CD14-positive monocyte (primary cell): ENCODE measurements at regions not wholly inside any gene's neighbourhood (a gene's known extent, or its start where the extent isn't known, plus 50 kb on each side); places are given as distances from the start of the nearest gene placed in this dataset.
"Not testable (repeated sequence)": the region's sequence is repeated elsewhere in the genome, so short reads cannot be mapped to it uniquely, and the experiment has no call there.

ENCODE experiments used
- DNase-seq, 3 donors: peaks; one replicate each; pipeline ENCODE4 v3.0.0-alpha.2; 2011 to 2022
- H2AFZ ChIP-seq: 2 replicates; pipeline ENCODE4 v1.6.0; 2012; ENCODE audit warnings: mild to moderate bottlenecking, low read depth, low read length, inconsistent platforms; ENCODE audit not compliant: insufficient read depth, poor library complexity, severe bottlenecking
- H3K27ac ChIP-seq, 2 donors: 1 replicate in 1 of 2; 2 replicates in 1 of 2; pipeline ENCODE4 v1.5.1; 2012 to 2013; ENCODE audit warnings: low read length in 2 of 2, control low read depth in 1 of 2, inconsistent platforms in 1 of 2, low read depth in 1 of 2, mild to moderate bottlenecking in 1 of 2
- H3K27me3 ChIP-seq, 2 donors: one replicate each; pipeline versions ENCODE4 v1.6.0 to v1.6.1; 2011 to 2013; ENCODE audit warnings: low read length in 2 of 2; ENCODE audit not compliant: control insufficient read depth in 2 of 2, insufficient read depth in 2 of 2
- H3K36me3 ChIP-seq, 2 donors: replicated peaks in 1 of 2; 1 replicate in 1 of 2; 2 replicates in 1 of 2; pipeline versions ENCODE4 v1.5.1 to v1.6.1; 2012 to 2013; ENCODE audit warnings: low read length in 2 of 2, control low read depth in 1 of 2, inconsistent platforms in 1 of 2, mild to moderate bottlenecking in 1 of 2; ENCODE audit not compliant: insufficient read depth in 2 of 2, control insufficient read depth in 1 of 2
- H3K4me1 ChIP-seq, 2 donors: 1 replicate in 1 of 2; 2 replicates in 1 of 2; pipeline versions ENCODE4 v1.5.1 to v1.6.1; 2012 to 2013; ENCODE audit warnings: low read length in 2 of 2, control low read depth in 1 of 2, inconsistent platforms in 1 of 2, mild to moderate bottlenecking in 1 of 2, moderate library complexity in 1 of 2; ENCODE audit not compliant: insufficient read depth in 2 of 2, control insufficient read depth in 1 of 2
- H3K4me2 ChIP-seq: replicated peaks from 2 replicates; pipeline ENCODE3; 2012; ENCODE audit warnings: low read length, moderate library complexity, mild to moderate bottlenecking; ENCODE audit not compliant: poor library complexity, severe bottlenecking; ENCODE audit errors: extremely low read depth
- H3K4me3 ChIP-seq, 3 experiments: fragments of 200-600 bp in 1 of 3; sonication (generic) in 1 of 3; replicated peaks in 1 of 3; 1 replicate in 2 of 3; 2 replicates in 1 of 3; pipeline ENCODE4 v1.5.1; 2011 to 2013; ENCODE audit warnings: low read length in 3 of 3, mild to moderate bottlenecking in 3 of 3, control low read depth in 2 of 3, low read depth in 2 of 3, inconsistent platforms in 1 of 3, moderate library complexity in 1 of 3
- H3K79me2 ChIP-seq: 2 replicates; pipeline ENCODE4 v1.6.0; 2012; ENCODE audit warnings: mild to moderate bottlenecking, control low read depth, inconsistent platforms, low read length, moderate library complexity; ENCODE audit not compliant: insufficient read depth
- H3K9ac ChIP-seq: 2 replicates; pipeline ENCODE4 v1.6.0; 2017; ENCODE audit warnings: low read length, mild to moderate bottlenecking; ENCODE audit not compliant: insufficient read depth, poor library complexity, severe bottlenecking
- H3K9me3 ChIP-seq, 2 donors: replicated peaks in 1 of 2; 1 replicate in 1 of 2; 2 replicates in 1 of 2; pipeline versions ENCODE4 v1.5.1 to v1.6.1; 2012 to 2013; ENCODE audit warnings: low read length in 2 of 2, control low read depth in 1 of 2; ENCODE audit not compliant: control insufficient read depth in 1 of 2, insufficient read depth in 1 of 2
- H4K20me1 ChIP-seq: 2 replicates; pipeline ENCODE4 v1.6.0; 2012; ENCODE audit warnings: mild to moderate bottlenecking, low read length, control low read depth, moderate library complexity; ENCODE audit not compliant: insufficient read depth
- H3K27ac Mint-ChIP-seq, 7 donors: one replicate each; pipeline ENCODE4 v1.8.0; 2020; ENCODE audit warnings: mild to moderate bottlenecking in 7 of 7, mixed read lengths in 7 of 7, moderate library complexity in 6 of 7, inconsistent platforms in 2 of 7
- H3K27me3 Mint-ChIP-seq, 3 donors: one replicate each; pipeline ENCODE4 v1.8.0; 2021 to 2022; ENCODE audit warnings: low read depth in 3 of 3, mild to moderate bottlenecking in 3 of 3, mixed read lengths in 3 of 3, moderate library complexity in 3 of 3, inconsistent platforms in 1 of 3
- H3K36me3 Mint-ChIP-seq, 2 donors: one replicate each; pipeline ENCODE4 v1.8.0; 2020; ENCODE audit warnings: mixed read lengths in 2 of 2, inconsistent platforms in 1 of 2, mild to moderate bottlenecking in 1 of 2
- H3K4me1 Mint-ChIP-seq: one replicate; pipeline ENCODE4 v1.8.0; 2020; ENCODE audit warnings: mild to moderate bottlenecking, mixed read lengths
- H3K4me3 Mint-ChIP-seq, 2 donors: one replicate each; pipeline ENCODE4 v1.8.0; 2020; ENCODE audit warnings: mild to moderate bottlenecking in 2 of 2, mixed read lengths in 2 of 2, moderate library complexity in 1 of 2
- H3K9me3 Mint-ChIP-seq, 7 donors: one replicate each; pipeline ENCODE4 v1.8.0; 2020 to 2022; ENCODE audit warnings: mixed read lengths in 7 of 7, mild to moderate bottlenecking in 6 of 7, moderate library complexity in 6 of 7, inconsistent platforms in 2 of 7
- WGBS: methylation state at CpG from one replicate; pipeline ENCODE4 v1.1.5; 2013; ENCODE audit warnings: missing lambda C conversion rate; ENCODE audit not compliant: insufficient coverage; 5-methylcytosine and 5-hydroxymethylcytosine counted together
- intact Hi-C, 2 donors: fragments of 100-400 bp; cut with micrococcal nuclease; formaldehyde crosslinking; loops; one replicate each; pipeline versions ENCODE4 v1.15.0 to v1.15.1; 2023
- TF ChIP-seq, protein P1 (sequence below): fragments of 200-600 bp; IDR thresholded peaks from one replicate; pipeline ENCODE4 v1.8.0; 2022; ENCODE audit warnings: antibody characterized with exemption, mild to moderate bottlenecking

DNA sequence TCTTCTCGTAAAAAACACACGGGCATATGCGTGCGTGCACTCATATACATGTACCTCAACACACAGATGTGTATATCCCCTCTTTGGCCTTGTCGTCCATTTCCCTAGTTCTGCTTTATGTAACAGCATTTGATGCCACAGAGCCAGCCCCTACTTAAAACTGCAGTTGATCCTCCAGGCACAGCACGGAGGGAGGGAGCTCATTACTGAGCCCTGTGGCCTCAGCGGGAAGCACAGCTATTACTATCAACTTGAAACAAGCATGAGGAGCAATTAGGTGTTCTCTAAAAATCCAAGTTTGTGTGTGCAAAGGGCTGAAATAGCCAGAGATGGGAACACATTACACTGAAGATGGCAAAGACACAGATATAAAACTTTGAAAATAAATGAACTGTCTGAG is 580.9 kb downstream of the GLRX3 start:
- no peak overlapping the region for H3K4me3 ChIP-seq
- no peak overlapping the region for H3K9ac ChIP-seq
- H3K4me2 ChIP-seq: no peak overlapping the region
- H3K27ac ChIP-seq: no peak overlapping the region
- Mint-ChIP-seq H3K4me1 (peaks cover 6% of the 10 kb centered on the region), H3K36me3 (no peaks in the 10 kb centered on the region), H3K27me3 (peaks cover 1 to 11% (median 4%) of the 10 kb centered on the region in 3 donors), H3K9me3 (peaks cover 0 to 1% (median 0%) of the 10 kb centered on the region in 7 donors), H3K4me3 (no peak overlapping the region), H3K27ac (no peak overlapping the region)
- TF ChIP-seq, protein P1, sequence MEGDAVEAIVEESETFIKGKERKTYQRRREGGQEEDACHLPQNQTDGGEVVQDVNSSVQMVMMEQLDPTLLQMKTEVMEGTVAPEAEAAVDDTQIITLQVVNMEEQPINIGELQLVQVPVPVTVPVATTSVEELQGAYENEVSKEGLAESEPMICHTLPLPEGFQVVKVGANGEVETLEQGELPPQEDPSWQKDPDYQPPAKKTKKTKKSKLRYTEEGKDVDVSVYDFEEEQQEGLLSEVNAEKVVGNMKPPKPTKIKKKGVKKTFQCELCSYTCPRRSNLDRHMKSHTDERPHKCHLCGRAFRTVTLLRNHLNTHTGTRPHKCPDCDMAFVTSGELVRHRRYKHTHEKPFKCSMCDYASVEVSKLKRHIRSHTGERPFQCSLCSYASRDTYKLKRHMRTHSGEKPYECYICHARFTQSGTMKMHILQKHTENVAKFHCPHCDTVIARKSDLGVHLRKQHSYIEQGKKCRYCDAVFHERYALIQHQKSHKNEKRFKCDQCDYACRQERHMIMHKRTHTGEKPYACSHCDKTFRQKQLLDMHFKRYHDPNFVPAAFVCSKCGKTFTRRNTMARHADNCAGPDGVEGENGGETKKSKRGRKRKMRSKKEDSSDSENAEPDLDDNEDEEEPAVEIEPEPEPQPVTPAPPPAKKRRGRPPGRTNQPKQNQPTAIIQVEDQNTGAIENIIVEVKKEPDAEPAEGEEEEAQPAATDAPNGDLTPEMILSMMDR: no peak
- no peak overlapping the region for H2AFZ ChIP-seq
- H3K9me3 ChIP-seq: no peaks in the 10 kb centered on the region
- intact Hi-C loops: no loop called here
- no peaks in the 10 kb centered on the region for H4K20me1 ChIP-seq
- no peaks in the 10 kb centered on the region for H3K79me2 ChIP-seq
- WGBS: 97% methylated on average over 4 of the region's 7 CpGs
- DNase-seq: no peak
- no peaks in the 10 kb centered on the region for H3K27me3 ChIP-seq
- H3K36me3 ChIP-seq: no peaks in the 10 kb centered on the region
- H3K4me1 ChIP-seq: no peaks in the 10 kb centered on the region

DNA sequence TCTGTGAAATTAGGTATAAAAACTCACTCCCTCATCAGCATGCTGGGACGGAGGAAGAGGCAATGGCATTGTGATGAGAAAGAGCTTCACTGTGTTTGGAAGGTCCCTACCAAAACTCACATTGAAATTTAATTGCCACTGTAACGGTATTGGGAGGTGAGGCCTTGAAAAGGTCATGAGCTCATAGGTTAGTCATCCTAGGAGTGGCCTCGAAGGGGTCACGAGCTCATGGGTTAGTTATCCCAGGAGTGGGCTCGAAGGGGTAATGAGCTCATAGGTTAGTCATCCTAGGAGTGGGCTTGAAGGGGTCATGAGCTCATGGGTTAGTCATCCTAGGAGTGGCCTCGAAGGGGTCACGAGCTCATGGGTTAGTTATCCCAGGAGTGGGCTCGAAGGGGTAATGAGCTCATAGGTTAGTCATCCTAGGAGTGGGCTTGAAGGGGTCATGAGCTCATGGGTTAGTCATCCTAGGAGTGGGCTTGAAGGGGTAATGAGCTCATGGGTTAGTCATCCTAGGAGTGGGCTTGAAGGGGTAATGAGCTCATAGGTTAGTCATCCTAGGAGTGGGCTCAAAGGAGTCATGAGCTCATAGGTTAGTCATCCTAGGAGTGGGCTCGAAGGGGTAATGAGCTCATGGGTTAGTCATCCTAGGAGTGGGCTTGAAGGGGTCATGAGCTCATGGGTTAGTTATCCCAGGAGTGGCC is 582.7 kb downstream of the GLRX3 start:
- H3K36me3 ChIP-seq, H3K4me1 ChIP-seq, H3K4me3 ChIP-seq, H3K4me1 Mint-ChIP-seq, H4K20me1 ChIP-seq, H3K27me3 ChIP-seq, H3K27ac ChIP-seq, H3K9ac ChIP-seq, H3K79me2 ChIP-seq, intact Hi-C loops, H3K9me3 ChIP-seq, H3K27ac Mint-ChIP-seq, H3K4me2 ChIP-seq, H3K4me3 Mint-ChIP-seq, H2AFZ ChIP-seq, H3K27me3 Mint-ChIP-seq, H3K9me3 Mint-ChIP-seq, H3K36me3 Mint-ChIP-seq: not testable (repeated sequence)
- 100% methylated on average over 1 of the region's 9 CpGs for WGBS
- DNase-seq: peak in 1 of 3 donors; percentile 59
